ENCODE measurements at regions not wholly inside any gene's neighbourhood (a gene's known extent, or its start where the extent isn't known, plus 50 kb on each side); places are given as distances from the start of the nearest gene placed in this dataset.

DNA sequence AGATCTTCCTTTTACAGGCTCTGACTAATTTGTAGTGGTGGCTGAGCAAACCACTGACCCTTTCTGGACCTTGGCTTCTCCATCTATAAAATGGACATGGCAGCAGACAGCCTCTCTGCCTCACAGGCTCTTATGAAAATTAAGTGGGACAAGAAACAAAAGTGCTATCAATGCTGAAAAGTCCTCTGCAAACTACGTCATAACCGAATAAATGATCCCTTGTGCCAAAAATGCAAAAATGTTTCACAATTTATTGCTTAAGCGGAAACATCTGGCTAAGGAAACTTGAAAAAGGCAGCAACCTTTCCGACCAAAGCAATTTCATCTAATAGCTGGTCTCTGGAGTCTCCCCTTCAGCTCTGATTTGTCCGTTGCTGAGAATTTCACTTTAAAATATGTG lies 108.5 kb upstream of the PLXNC1 start:
- Histone ChIP-seq H3K9me3 (peaks cover 0 to 20% (median under 1%) of the 10 kb centered on the region in 3 donors), H3K36me3 (no peaks in the 10 kb centered on the region), H3K4me1 (no peaks in the 10 kb centered on the region), H3K27me3 (no peaks in the 10 kb centered on the region), H3K4me3 (no peak overlapping the region), H3K27ac (no peak overlapping the region)
- TF ChIP-seq, protein P1, sequence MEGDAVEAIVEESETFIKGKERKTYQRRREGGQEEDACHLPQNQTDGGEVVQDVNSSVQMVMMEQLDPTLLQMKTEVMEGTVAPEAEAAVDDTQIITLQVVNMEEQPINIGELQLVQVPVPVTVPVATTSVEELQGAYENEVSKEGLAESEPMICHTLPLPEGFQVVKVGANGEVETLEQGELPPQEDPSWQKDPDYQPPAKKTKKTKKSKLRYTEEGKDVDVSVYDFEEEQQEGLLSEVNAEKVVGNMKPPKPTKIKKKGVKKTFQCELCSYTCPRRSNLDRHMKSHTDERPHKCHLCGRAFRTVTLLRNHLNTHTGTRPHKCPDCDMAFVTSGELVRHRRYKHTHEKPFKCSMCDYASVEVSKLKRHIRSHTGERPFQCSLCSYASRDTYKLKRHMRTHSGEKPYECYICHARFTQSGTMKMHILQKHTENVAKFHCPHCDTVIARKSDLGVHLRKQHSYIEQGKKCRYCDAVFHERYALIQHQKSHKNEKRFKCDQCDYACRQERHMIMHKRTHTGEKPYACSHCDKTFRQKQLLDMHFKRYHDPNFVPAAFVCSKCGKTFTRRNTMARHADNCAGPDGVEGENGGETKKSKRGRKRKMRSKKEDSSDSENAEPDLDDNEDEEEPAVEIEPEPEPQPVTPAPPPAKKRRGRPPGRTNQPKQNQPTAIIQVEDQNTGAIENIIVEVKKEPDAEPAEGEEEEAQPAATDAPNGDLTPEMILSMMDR (IDR thresholded peaks at IDR 0.05) = no peak
- no peak for DNase-seq
- intact Hi-C loops (cut with DNase I; ENCODE audit: low total_unique reads) = no loop called here

DNA sequence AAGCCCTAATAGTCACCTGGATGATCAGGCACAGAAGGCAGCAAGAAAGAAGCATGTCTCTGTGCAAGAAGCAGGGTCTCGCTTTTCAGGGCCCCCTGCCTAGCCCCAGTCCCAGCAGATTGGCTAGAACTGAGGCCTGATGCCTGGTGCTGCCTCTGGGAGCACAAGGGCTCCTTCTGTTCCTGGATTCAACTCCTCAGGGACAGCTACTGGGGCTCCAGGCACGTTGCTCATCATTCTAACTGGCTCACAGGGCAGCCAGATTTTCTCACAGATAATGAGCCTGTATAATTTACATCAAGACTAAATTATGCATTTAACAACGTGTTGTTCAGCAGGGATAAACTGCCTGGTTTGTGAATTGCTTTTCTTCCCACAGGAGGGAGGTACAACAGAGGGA lies 106.5 kb upstream of the PLXNC1 start:
- Histone ChIP-seq H3K36me3 (no peaks in the 10 kb centered on the region), H3K4me3 (no peak overlapping the region), H3K4me1 (no peaks in the 10 kb centered on the region), H3K27me3 (no peaks in the 10 kb centered on the region), H3K9me3 (peaks cover 0 to 20% (median 0%) of the 10 kb centered on the region in 3 donors), H3K27ac (no peak overlapping the region)
- no peak for DNase-seq
- TF ChIP-seq, protein P1 (IDR thresholded peaks at IDR 0.05) = no peak
- intact Hi-C loops (cut with DNase I; ENCODE audit: low total_unique reads) = no loop called here

DNA sequence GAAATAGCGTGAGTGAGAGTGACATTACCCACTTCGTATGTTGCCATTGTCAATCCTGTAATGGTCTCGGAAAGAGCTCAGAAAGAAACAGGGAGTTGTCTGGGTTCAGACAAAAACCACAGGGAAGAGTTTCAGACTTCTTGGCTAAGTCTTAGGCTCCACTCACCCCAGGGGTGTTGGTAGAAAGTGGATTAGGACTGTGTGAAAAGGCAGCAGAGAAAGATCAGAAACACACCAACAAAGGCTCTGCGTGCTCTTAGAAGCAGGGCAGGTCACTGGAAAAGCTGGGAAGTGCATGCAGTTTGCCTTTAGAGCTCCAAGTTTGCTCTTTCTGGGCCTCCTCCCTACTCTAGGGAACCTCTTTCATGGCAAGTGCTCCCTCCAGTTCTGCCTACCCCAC lies 106.1 kb upstream of the PLXNC1 start:
- Histone ChIP-seq H3K9me3 (peaks cover 0 to 20% (median 0%) of the 10 kb centered on the region in 3 donors), H3K27ac (no peak overlapping the region), H3K4me3 (no peak overlapping the region), H3K27me3 (no peaks in the 10 kb centered on the region), H3K4me1 (no peaks in the 10 kb centered on the region), H3K36me3 (no peaks in the 10 kb centered on the region)
- intact Hi-C loops (cut with DNase I; ENCODE audit: low total_unique reads) = no loop called here
- no peak for DNase-seq
- TF ChIP-seq, protein P1 (IDR thresholded peaks at IDR 0.05) = no peak

DNA sequence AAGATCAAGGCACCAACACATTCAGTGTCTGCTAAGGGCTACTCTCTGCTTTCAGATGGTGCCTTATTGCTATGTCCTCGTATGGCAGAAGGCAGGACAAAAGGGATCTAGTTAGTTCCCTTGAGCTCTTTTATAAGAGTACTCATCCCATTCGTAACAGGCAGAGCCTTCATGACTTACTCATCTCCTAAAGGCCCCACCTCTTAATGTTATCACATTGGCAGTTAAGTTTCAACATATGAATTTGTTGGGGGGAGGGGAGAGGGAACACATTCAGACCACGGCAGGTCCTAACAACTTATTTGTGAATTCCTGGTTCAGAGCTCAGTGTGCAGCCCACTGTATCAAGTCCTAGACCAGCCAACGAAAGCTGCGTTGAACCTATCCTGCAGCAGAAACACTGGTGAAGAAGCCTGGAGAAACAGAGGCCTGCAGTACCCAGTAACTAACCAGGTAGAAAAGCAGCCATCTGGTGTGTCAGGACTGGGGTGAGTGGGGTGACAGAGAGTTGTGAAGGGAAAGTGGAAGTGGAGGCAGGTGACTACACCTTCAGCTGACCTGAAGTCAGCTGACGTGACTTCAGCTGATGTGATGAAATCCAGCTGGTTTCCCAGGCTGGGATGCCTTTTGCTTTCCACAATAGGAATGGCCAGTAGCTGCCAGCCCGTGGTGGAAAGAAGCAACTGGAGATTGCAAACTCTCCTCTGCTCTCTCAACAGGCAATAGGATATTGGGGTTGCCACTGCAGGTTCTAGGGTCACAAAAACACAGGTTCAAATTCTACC lies 101.6 kb upstream of the PLXNC1 start:
- H3K36me3 ChIP-seq = no peaks in the 10 kb centered on the region
- TF ChIP-seq, protein P1 (IDR thresholded peaks at IDR 0.05) = no peak
- H3K27me3 ChIP-seq = no peaks in the 10 kb centered on the region
- H3K27ac ChIP-seq = no peak overlapping the region
- no peak for DNase-seq
- no peaks in the 10 kb centered on the region for H3K9me3 ChIP-seq
- H3K4me1 ChIP-seq = peaks cover 0 to 11% (median 3%) of the 10 kb centered on the region in 4 donors
- intact Hi-C loops (cut with DNase I; ENCODE audit: low total_unique reads) = no loop called here
- H3K4me3 ChIP-seq = no peak overlapping the region

DNA sequence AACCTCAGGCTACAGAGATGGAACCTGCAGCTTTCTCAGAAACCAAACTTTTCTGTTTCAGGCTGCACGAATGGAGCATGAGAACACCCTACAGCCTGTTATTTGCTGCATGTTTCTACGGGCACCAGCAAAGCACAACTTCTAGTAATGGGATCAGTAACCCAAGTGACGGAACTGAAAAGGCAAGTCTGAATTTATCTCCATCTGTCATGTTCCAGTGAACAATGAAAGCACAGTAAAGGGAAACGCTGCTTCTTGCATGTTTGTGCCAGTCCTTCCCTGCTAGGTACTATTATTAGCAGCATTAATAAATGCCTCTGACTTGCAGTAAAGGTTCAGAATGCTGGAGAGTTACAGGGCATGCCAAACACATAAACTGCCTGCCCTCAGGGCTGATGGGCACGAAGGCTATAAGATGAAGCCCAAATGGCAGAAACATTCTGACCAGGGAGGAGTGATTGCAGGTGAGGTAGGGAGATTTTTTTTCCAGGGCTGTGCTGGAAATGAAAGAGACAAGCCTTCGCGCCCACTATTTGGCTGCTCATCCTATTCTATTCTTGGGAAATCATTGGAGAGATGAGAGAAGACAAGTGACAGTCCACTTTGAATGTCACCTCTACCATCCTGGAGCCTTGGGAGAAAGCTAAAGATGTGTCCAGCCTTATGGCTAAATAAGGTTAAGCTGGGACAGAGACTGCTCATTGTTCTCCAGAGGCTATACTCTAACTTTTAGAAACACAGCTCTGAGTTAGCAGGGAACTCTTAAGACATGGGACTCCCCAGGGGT lies 100.4 kb upstream of the PLXNC1 start:
- Histone ChIP-seq H3K9me3 (no peaks in the 10 kb centered on the region), H3K4me3 (no peak overlapping the region)
- DNase-seq = no peak

More for the DNA sequence above, 100.4 kb upstream of the PLXNC1 start:
- TF ChIP-seq, protein P1 (IDR thresholded peaks at IDR 0.05) = no peak
- H3K4me1 ChIP-seq = peaks cover 0 to 16% (median 7%) of the 10 kb centered on the region in 4 donors
- intact Hi-C loops (cut with DNase I; ENCODE audit: low total_unique reads) = no loop called here
- H3K27ac ChIP-seq = no peak overlapping the region
- H3K36me3 ChIP-seq = no peaks in the 10 kb centered on the region
- no peaks in the 10 kb centered on the region for H3K27me3 ChIP-seq
